KMS-11 (cell line): ENCODE measurements at regions not wholly inside any gene's neighbourhood (a gene's known extent, or its start where the extent isn't known, plus 50 kb on each side); places are given as distances from the start of the nearest gene placed in this dataset.

Experiments used
- H2AFZ ChIP-seq: fragments of 200-600 bp; sonication (generic); 2 replicates; pipeline ENCODE4 v1.6.1; 2016; ENCODE audit warnings: antibody characterized with exemption, mixed run types, low read depth
- H3K27ac ChIP-seq: fragments of 200-600 bp; sonication (generic); 2 replicates; pipeline ENCODE4 v1.6.1; 2016; ENCODE audit warnings: mild to moderate bottlenecking, mixed run types
- H3K27me3 ChIP-seq: fragments of 200-600 bp; sonication (generic); 2 replicates; pipeline ENCODE4 v1.6.1; 2017; ENCODE audit warnings: mild to moderate bottlenecking, low read depth, mixed run types, moderate library complexity; ENCODE audit not compliant: insufficient read depth
- H3K36me3 ChIP-seq: fragments of 200-600 bp; sonication (generic); 2 replicates; pipeline ENCODE4 v1.6.1; 2017; ENCODE audit warnings: mild to moderate bottlenecking, mixed run types; ENCODE audit not compliant: insufficient read depth
- H3K4me1 ChIP-seq: fragments of 200-600 bp; sonication (generic); 2 replicates; pipeline ENCODE4 v1.6.1; 2016; ENCODE audit warnings: mild to moderate bottlenecking, low read depth, mixed run types; ENCODE audit not compliant: poor library complexity, severe bottlenecking
- H3K4me2 ChIP-seq: fragments of 200-600 bp; sonication (generic); 2 replicates; pipeline ENCODE4 v1.7.0; 2016; ENCODE audit warnings: mild to moderate bottlenecking, mixed run types
- H3K4me3 ChIP-seq: fragments of 200-600 bp; sonication (generic); IDR thresholded peaks from 2 replicates; pipeline ENCODE4 v1.6.1; 2017; ENCODE audit warnings: low read depth, low read length, mixed read lengths; ENCODE audit not compliant: insufficient read depth
- H3K79me2 ChIP-seq: fragments of 200-600 bp; sonication (generic); 2 replicates; pipeline ENCODE4 v1.6.1; 2016; ENCODE audit warnings: low read depth, mixed run types; ENCODE audit not compliant: insufficient read depth
- H3K9ac ChIP-seq: fragments of 200-600 bp; sonication (generic); 2 replicates; pipeline ENCODE4 v1.6.1; 2016; ENCODE audit warnings: mild to moderate bottlenecking, mixed run types
- H4K20me1 ChIP-seq: fragments of 200-600 bp; sonication (generic); 2 replicates; pipeline ENCODE4 v1.6.1; 2016; ENCODE audit warnings: mild to moderate bottlenecking, mixed run types; ENCODE audit not compliant: insufficient read depth
- CTCF ChIP-seq: fragments of 200-600 bp; sonication (generic); conservative IDR thresholded peaks from 2 replicates; pipeline ENCODE4 v1.6.1; 2017; ENCODE audit warnings: low read depth, mild to moderate bottlenecking, antibody characterized with exemption, low read length, moderate library complexity, mixed read lengths

DNA sequence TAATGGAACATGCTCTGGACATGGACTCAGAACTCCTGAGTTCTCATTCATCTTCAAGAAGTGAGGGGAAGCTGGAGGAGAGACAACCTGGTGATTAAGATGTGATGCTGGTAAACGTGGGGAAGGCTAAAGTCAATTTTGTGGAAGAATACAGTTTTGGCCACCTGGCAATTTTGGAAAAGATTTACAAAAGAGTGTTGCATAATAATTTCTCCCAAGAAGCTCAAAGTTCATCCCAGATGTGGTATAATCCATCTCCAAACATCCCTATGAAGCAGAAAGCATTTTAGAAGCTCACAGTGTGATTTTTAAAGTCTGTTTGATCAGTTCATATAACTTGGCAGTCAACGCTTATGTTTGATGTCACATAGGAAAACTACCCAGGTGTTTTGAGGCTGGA lies 208.7 kb downstream of the LMX1A start:
- Histone ChIP-seq H3K36me3 (no peaks in the 10 kb centered on the region), H3K9ac (no peak overlapping the region), H3K4me1 (no peaks in the 10 kb centered on the region), H3K27ac (no peak overlapping the region), H4K20me1 (no peaks in the 10 kb centered on the region), H3K4me3 (no peak overlapping the region), H3K4me2 (no peak overlapping the region), H3K27me3 (no peaks in the 10 kb centered on the region), H2AFZ (no peak overlapping the region), H3K79me2 (no peaks in the 10 kb centered on the region)
- TF ChIP-seq CTCF, result no peak

- H3K9ac ChIP-seq, result no peak overlapping the region
- no peaks in the 10 kb centered on the region for H4K20me1 ChIP-seq
- H3K4me2 ChIP-seq, result no peak overlapping the region
- peak; percentile 97 for TF ChIP-seq CTCF
- H3K4me1 ChIP-seq, result no peaks in the 10 kb centered on the region
- no peaks in the 10 kb centered on the region for H3K36me3 ChIP-seq
- H2AFZ ChIP-seq, result no peak overlapping the region
- H3K27me3 ChIP-seq, result no peaks in the 10 kb centered on the region
- no peak overlapping the region for H3K4me3 ChIP-seq
- H3K27ac ChIP-seq, result no peak overlapping the region
- H3K79me2 ChIP-seq, result no peaks in the 10 kb centered on the region
Observed at GRCh38 chr1:165144757-165145397, 211.6 kb downstream of the LMX1A start.

DNA sequence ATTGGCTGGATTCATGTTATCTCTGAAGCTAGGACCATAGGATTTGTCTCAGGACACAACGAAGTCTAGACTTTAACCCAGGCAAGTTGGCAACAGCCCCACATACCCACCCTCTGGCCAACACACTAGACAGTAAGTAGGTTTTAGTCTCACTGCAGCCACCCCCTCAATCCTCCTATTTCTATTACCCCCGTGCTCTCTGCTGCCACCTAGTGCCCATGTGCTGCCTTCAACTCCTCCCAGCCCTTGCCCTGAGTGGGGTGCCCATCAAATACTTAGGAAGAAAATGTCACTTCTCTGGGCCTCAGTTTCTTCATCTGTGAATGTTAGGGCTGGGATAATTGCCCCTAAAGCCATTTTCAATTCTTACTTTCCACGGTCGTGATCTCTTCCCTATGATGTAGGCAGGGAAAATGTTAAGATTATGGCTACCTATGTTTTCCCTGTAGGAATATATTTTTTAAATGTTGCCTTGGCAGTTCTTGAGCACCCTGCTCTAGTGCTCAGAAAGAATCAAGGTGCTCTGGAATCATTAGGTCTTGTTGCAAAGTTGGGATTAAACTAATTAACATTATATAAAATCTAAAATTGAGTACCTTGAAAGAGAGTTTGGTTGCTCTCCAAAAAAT lies 213.0 kb downstream of the LMX1A start:
- Histone ChIP-seq H3K4me3 (no peak overlapping the region), H3K27me3 (no peaks in the 10 kb centered on the region), H3K4me2 (no peak overlapping the region), H3K36me3 (no peaks in the 10 kb centered on the region), H3K27ac (no peak overlapping the region), H2AFZ (no peak overlapping the region), H3K4me1 (no peaks in the 10 kb centered on the region), H3K79me2 (no peaks in the 10 kb centered on the region), H4K20me1 (no peaks in the 10 kb centered on the region), H3K9ac (no peak overlapping the region)
- TF ChIP-seq CTCF, result peak; percentile 94

GRCh38 chr1:165138960-165139359 lies 217.6 kb downstream of the LMX1A start:
- H3K27me3 ChIP-seq, result no peaks in the 10 kb centered on the region
- no peaks in the 10 kb centered on the region for H4K20me1 ChIP-seq
- H3K79me2 ChIP-seq, result no peaks in the 10 kb centered on the region
- no peak overlapping the region for H3K4me2 ChIP-seq
- H3K4me1 ChIP-seq, result no peaks in the 10 kb centered on the region
- H2AFZ ChIP-seq, result no peak overlapping the region
- H3K27ac ChIP-seq, result no peak overlapping the region
- TF ChIP-seq CTCF, result no peak
- no peak overlapping the region for H3K9ac ChIP-seq
- H3K4me3 ChIP-seq, result no peak overlapping the region
- H3K36me3 ChIP-seq, result no peaks in the 10 kb centered on the region
